HG02610 (cell line): ENCODE measurements at regions not wholly inside any gene's neighbourhood (a gene's known extent, or its start where the extent isn't known, plus 50 kb on each side); places are given as distances from the start of the nearest gene placed in this dataset.
"Not testable (repeated sequence)": the region's sequence is repeated elsewhere in the genome, so short reads cannot be mapped to it uniquely, and the experiment has no call there.

ENCODE experiments used
- ATAC-seq: cut with Tn5 transposase; IDR thresholded peaks from one replicate; pipeline ENCODE4 v1.9.1; 2021; ENCODE audit warnings: mild to moderate bottlenecking, moderate library complexity; ENCODE audit not compliant: unreplicated experiment

DNA sequence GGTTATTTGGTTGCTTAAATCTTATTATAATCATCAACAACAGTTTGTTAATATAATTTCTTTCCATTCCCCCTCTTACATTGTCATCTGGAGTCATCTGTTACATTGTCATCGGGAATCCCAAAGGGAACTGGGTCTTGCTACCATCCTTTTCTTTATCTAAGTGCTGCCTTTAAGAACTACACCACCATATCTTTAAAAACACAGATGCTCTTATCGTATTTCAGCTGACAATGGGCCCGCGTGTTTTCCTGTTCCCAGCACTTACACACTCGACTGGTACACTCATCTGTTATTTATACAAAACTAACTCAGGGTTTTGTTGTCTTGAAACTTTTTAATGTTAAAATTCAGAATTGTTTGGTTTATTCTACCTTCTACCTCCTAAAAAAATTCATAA lies 256.2 kb upstream of the MGMT start:
- no peak for ATAC-seq

DNA sequence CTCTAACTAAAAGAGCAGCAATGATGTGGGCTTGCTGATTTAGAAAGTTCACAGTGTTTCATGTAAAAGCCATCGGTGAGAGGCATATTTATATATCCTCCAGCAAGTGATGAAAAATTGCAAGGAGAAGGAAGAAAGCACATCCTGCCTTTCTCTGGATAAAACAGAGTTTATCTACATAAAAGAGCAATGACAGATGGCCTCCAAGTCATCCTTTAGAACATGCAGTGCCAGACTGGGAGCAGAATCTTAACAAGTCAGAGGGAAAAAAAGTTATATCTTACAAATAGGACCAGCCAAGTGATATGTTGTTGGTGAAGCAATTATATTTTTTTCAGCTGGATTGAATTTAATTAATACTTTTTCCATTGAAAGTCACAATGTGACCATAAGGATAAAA lies 253.8 kb upstream of the MGMT start:
- ATAC-seq, result no peak

DNA sequence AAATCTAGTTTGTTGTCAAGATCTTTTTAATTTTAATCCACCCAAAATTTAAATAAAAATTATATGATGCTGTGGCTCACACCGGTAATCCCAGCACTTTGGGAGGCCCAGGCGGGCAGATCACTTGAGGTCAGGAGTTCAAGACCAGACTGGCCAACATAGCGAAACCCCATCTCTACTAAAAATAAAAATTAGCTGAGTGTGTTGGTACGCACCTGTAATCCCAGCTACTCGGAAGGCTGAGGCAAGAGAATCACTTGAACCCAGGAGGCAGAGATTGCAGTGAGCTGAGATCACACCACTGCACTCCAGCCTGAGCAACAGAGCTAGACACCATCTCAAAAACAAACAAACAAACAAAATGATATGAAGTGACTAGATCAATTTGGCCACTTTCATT lies 253.0 kb upstream of the MGMT start:
- not testable (repeated sequence) for ATAC-seq

DNA sequence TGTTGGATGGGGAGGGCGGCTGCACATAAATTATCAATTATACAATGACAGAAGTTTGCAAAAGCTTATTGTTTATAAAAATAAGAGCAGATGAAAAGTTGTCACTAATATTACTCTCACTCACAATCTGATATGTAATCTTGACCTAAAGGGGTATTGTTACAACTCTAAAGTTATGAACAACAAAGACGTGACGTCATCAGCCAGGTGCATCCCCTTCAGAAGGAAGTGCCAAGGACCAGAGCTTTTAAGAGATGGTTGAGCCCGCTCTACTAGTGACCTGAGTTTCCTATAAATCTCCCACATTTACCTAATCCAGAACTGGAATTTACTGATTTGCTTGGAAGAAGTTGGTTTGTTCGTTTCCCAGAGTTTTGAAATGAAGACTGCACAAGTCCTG lies 247.7 kb upstream of the MGMT start:
- ATAC-seq, result no peak

DNA sequence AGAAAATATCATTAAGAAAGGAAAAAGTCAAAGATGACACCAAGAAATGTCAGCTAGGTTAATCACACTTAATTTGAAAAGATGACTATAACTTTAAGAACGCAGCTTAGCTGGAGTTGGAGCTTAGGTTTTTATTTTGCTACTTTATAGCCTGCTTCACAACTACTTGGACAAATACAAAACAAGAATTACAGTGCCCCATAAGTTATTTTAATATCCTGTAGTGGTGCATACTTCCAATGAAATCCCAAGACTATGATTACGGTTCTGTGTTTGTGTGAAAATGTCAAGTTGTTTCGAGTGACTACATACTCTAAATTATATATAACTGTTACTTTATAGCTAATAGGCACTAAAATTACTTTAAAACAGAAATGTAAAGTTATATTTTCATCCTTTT lies 244.6 kb upstream of the MGMT start:
- no peak for ATAC-seq

DNA sequence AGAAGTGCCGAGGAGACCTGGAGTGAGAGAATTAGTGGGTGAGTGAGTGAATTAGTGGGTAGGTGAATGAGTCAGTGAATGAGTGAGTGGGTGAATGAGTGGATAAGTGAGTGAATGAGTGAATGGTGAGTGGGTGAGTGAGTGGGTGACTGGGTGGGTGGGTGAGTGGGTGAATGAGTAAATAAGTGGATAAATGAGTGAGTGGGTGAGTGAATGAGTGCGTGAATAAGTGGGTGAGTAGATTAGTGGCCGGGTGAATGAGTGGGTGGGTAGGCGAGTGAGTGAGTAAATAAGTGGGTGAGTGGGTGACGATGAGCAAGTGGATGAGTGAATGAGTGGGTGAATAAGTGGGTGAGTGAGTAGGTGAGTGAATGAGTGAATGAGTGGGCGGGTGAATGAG lies 243.7 kb upstream of the MGMT start:
- ATAC-seq, result no peak

DNA sequence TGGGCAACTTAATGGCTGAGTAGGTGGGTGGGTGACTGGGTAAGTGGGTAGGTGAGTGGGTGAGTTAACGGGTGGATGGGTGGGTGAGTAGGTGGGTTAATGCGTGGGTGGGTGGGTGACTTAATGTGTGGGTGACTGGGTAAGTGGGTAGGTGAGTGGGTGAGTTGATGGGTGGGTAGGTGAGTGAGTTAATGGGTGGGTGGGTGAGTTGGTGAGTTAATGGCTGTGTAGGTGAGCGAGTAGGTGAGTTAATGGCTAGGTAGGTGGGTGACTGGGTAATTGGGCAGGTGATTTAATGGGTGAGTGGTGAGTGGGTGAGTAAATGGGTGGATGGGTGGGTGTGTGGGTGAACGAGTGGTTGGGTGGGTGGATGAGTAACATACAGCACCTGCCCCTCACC lies 243.0 kb upstream of the MGMT start:
- no peak for ATAC-seq

DNA sequence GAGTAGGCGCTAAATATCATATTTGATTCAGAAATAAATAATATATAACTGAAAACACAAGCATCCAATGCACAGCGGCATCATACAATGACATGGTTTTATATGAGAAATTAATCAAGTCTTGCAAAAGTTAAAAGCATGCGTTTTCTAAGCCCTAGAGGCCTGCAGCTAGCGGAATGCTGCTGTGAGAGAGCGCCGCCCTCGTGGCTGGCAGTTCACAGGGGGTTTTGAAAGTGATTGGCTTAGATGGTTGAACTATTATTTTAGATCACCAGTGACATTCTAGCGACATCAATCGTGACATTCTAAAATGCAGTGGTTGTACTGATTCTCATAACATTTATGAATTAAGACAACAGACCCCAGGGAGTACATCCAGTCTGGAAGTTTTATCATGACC lies 235.2 kb upstream of the MGMT start:
- ATAC-seq, result no peak

DNA sequence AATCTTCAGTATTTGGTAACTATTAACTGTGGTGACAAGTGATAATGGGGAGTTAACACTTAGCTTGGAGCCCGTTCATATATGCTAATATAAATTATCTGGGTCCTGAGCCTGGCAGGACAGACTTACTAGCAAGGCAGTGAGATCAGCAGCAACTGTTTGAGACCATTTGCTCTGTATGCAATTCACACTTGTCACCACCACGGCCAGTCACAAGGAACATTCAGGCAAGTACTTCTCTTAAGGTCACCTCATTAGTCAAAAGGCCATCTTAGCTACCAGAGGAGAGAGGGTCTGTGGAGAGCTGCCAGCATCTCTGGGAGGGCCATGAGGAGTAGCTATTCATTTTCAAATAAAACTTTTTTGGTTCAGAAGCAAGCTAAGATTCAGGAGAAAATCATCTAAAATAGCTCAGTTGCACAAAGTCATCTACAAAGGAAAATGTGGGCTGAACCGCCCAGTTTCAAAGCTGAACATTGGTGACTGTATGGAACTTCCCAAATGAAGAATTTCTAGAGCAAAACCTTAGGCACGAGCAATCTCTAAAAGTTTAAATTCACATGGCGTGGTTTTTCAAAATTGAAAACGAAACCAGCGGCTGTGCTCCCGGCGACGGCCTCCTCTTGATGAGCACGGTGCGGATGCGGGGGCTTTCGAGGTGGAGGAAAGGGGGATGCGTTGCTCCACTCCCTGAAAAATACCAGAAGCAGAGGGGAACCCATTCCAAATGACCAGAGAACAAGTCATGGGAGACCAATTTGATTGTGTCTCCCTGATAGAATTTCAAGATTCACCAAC lies 233.5 kb upstream of the MGMT start:
- no peak for ATAC-seq

DNA sequence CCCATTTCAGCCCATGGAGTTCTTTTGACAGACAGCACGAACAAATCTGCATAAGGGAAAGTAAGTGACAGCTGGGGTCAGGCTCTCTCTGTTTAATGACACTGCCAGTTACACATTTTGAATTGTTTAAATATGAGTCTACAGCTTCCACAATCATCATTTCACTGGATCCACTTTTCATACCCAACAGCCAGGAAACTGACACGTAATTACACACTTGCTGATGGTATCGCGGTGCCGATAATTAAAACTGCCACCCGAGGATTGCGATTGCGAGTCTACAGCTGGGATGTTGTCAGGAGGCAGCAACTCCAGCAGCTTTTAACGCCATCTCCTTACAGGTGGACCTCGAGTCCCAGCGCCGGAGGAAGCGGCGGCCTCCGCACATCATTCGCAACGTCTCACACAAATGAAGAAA lies 230.8 kb upstream of the MGMT start:
- no peak for ATAC-seq

DNA sequence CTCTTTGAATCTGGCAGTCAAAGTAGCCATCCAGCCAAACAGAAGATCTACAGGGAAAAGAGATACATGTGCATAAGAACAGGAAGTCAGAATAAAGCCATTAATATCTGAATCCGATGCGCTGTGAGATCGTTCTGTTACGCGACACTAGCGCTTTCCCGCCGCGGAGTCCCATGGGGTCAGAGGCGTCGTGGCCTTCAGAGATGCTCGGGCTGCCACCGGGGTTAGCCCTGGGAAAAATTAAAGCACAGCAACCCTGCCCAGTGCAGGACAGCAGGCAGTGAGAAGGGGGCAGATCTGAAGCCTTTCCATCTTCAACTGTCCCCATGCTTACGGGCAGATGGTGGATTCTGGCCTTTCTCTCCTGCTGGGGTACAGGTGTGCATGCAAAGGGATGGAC lies 225.6 kb upstream of the MGMT start:
- ATAC-seq, result no peak

DNA sequence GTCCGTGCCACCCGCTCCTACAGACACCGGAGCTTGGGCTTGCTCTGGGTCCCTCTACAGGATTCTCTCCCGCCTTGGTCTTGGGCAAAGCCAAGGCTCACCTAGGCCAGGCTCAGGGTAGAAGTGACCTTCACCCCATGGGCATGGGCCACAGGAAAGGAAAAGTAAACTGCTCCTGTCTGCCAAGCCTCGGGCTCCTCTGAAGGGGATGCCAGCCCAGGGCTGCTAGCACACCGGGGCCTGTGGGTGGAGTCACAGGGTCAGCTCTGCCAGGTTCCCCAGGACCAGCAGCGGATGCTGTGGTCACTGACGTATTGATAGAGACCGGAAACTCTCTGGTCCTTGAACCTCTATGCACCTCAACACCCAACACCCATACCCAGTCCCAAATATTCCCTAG lies 222.7 kb upstream of the MGMT start:
- no peak for ATAC-seq

DNA sequence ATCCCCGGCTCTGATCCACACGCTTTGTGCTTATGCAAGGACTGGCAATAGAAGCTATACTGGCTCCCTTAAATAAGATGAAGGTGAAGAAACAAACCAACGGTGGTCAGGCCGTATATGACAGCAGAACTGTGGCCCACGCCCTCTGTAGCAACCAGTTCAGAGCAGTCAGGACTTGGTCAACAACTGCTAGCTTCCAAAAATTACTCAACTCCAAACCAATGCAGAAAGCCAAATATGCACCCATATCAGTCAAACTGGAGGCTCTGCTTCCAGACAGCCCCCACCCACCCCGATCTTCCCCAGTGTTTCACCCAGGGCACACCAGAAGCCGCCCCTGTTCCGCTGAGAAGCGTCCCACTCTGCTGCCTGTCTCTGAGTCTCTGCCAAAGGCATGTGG lies 222.3 kb upstream of the MGMT start:
- ATAC-seq, result no peak

DNA sequence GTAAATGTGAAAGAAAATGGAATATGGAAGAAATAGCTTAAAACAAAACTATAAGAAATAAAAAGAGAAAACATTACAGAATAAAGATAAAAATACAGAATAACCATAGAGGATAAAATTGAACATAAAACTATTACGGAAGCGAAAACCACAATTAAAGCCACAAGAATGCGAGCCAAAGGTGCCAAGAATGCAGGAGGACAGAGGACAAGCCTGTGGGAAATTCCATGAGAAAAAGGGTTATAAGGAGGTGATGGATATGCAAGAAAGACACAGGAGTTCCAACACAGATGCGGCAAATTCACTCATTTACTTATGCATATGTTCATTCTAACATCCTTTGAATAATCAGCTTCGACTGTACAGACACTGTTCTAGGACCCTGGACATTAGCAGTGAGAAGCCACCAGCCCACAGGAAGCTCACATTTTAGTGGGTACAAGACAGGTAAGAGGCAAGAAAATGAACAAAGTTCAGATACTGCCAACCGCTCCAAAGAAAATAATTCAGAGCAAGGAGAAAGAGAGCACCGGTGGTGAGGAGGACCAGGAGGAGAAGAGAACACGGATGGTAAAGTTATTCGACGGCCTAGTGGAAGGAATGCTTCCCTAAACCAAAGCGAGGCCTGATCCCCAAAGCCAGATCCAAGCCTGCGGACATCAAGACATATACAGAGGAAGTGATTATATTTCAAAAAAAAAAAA lies 213.7 kb upstream of the MGMT start:
- ATAC-seq, result no peak

DNA sequence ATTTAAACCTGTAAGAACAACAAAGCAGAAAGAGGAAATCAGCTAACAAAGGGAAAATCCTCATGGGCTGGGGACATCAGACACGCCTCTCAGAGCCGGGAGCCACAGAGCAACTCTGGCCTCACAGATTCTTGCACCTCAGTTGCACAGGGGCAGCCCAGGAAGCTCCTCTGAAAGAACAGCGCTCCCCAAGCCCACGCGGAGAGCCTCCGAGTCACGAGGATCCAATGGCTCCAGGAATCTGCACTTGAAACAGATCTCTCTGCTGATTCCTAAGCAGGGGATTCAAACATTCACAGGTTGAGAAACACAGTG lies 213.2 kb upstream of the MGMT start:
- ATAC-seq, result no peak

DNA sequence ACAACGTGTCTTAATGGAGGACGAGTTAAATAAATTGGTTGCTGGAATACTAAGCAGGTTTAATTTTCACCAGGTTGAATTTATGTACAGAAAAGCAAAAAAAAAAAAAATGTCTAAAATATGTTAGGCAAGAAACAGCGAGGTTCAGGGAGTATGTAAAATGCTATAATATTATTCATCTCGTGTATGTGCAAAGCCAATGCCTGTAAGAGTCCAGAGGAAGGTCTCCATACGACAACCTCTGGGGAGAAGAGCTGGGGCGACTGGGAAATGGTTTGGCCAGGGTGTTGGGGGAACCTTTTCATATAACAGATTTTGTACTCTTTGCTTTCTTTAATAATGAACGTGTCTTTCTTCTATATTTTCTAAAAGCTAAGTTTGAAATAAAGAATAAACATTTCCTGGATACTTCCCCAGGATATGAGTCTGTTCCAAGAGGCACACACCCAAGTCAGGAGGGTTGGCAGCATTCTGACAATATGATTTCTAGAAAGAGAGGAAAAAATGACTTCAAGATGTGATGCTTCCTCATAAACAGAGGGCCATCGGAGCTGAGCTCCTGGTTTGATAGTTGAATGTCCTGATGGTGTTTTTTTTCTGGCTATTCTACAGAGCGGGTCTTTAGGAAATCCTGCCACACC lies 208.6 kb upstream of the MGMT start:
- no peak for ATAC-seq

DNA sequence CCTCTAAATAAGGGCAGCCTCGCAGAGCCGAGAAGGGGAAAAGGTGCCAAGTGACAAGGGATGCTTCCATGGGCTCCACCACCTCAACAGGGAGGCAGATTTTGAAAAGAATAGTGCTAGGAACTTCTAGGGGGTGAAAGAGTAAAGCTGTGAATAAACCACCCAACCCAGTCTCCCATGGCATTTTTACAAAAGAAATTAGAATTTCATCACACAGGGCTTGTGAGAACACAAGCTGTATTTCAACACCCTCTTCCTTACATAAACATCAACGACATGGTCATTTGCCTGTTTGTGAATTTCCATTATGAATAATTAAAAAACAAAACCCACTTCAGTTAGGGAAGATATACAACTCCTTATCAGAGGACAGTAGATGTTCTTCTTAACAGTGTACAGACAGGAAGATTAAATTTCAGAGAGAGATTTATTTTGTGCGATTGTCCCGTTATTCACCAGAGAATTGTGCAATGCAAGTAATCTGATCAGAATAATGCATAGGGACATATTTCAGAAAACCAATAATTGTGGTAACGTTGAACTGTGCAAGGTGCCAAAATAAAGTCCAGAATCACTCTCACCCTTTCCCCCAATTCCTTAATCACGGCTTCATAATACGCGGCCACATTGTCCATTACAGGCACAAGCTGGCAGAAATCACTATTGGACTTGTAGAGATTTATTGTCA lies 207.8 kb upstream of the MGMT start:
- no peak for ATAC-seq

DNA sequence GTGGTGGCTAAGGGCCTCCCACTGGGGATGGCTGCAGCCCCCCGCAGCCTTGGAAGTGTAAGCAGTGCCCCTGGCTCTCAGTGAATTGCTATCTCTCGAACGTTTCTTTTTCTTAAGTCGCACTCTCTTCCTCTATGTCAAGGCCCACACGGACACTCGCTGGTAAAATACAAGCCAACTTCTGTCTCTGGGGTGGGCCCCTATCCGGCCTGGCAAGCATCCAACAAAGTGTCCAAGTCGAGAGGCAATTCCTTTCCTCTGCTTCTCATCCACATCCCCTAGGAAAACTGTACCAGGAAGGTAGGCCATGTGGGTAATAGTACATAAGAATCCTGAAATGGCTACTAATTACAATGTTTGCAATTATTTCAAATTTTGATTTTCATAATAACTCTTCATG lies 194.9 kb upstream of the MGMT start:
- ATAC-seq, result no peak

DNA sequence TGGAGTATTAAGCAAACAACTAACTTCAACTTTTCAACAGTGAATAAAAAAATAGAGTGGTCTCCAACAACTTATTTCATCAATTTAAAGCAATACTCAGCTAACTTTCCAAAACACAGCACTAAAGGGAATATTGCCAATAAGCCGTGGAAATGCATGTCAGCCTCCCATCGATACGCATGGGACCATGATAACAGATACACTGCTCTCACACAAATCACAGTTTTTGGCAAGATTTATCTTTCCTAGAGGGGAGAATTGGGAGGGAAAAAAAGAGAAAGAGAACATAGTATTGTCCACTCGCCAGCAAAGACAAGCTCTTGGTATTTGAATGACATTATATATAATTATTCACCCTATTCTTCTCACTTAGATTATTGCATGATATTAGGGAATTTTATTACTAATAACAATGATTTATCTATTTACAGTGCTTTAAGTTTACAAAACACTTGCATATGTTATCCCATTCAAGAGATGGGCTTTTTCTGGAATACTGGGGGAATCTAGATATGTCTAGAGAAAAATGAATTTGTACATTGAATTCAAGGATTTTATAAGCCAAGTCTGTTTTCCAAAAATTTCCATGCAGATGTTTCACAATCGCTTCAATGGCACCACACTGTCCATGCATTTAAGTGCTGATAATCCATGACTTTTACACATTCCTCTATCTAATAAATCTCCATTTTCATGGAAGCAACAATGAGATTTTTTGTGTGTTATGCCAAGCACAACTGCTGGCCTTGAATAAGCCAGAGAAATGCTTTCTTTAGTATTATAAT lies 194.0 kb upstream of the MGMT start:
- no peak for ATAC-seq

DNA sequence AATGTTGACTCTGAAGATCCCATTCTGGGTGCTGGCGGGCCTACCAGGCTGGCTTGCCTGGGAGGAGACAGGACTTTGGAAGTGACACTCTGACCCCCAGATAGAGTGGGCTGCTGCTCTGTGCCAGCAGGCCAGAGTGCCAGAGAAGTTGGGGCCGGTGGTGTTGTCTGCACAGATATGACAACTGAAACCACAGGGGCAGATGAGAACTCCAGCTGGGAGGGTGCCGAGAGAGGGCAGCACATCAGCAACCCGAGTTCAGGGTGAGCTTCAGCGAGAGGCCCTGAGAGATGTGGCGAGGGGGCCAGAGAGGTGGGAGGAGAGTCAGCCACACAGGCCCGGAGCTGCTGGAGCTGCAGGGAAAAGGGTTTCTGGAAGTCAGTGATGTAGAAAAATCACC lies 193.2 kb upstream of the MGMT start:
- no peak for ATAC-seq
